ENCODE measurements at regions not wholly inside any gene's neighbourhood (a gene's known extent, or its start where the extent isn't known, plus 50 kb on each side); places are given as distances from the start of the nearest gene placed in this dataset.

GRCh38 chr7:28231176-28231575, 50.6 kb upstream of the JAZF1 start:
- 80 to 83% methylated on average over 1 to 2 of the region's 4 CpGs for WGBS, 2 experiments (ENCODE audit: insufficient coverage in 2 of 2)
- H3K4me1 ChIP-seq (ENCODE audit: control insufficient read depth, insufficient read depth, low read length, poor library complexity, severe bottlenecking), result no peaks in the 10 kb centered on the region
- no peaks in the 10 kb centered on the region for H3K9me3 ChIP-seq (ENCODE audit: control insufficient read depth, low read length)
- H3K4me3 ChIP-seq (ENCODE audit: extremely low read depth, insufficient read depth, low read length, poor library complexity, severe bottlenecking), result no peak overlapping the region
- no peaks in the 10 kb centered on the region for H3K36me3 ChIP-seq (ENCODE audit: control insufficient read depth, insufficient read depth, low read length)
- no peak overlapping the region for H3K27ac ChIP-seq (ENCODE audit: low read depth, low read length, severe bottlenecking)

- H3K36me3 ChIP-seq (ENCODE audit: control insufficient read depth, insufficient read depth, low read length), result no peaks in the 10 kb centered on the region
- WGBS, 2 experiments (ENCODE audit: insufficient coverage in 2 of 2), result 93 to 100% methylated on average over 2 of the region's 4 CpGs
- no peak overlapping the region for H3K4me3 ChIP-seq (ENCODE audit: extremely low read depth, insufficient read depth, low read length, poor library complexity, severe bottlenecking)
- H3K4me1 ChIP-seq (ENCODE audit: control insufficient read depth, insufficient read depth, low read length, poor library complexity, severe bottlenecking), result no peaks in the 10 kb centered on the region
- H3K9me3 ChIP-seq (ENCODE audit: control insufficient read depth, low read length), result no peaks in the 10 kb centered on the region
- H3K27ac ChIP-seq (ENCODE audit: low read depth, low read length, severe bottlenecking), result no peak overlapping the region
These were observed 56.0 kb upstream of the JAZF1 start for GRCh38 chr7:28236560-28236959.

GRCh38 chr7:28237363-28237762, 56.8 kb upstream of the JAZF1 start:
- WGBS, 2 experiments (ENCODE audit: insufficient coverage in 2 of 2), result 92 to 94% methylated on average over 3 to 5 of the region's 5 CpGs
- Histone ChIP-seq H3K9me3 (ENCODE audit: control insufficient read depth, low read length) (no peaks in the 10 kb centered on the region), H3K4me3 (ENCODE audit: extremely low read depth, insufficient read depth, low read length, poor library complexity, severe bottlenecking) (no peak overlapping the region), H3K36me3 (ENCODE audit: control insufficient read depth, insufficient read depth, low read length) (no peaks in the 10 kb centered on the region), H3K27ac (ENCODE audit: low read depth, low read length, severe bottlenecking) (no peak overlapping the region), H3K4me1 (ENCODE audit: control insufficient read depth, insufficient read depth, low read length, poor library complexity, severe bottlenecking) (no peaks in the 10 kb centered on the region)

- no peak overlapping the region for H3K27ac ChIP-seq (ENCODE audit: low read depth, low read length, severe bottlenecking)
- 94 to 98% methylated on average over 7 to 8 of the region's 9 CpGs for WGBS, 2 experiments (ENCODE audit: insufficient coverage in 2 of 2)
- H3K36me3 ChIP-seq (ENCODE audit: control insufficient read depth, insufficient read depth, low read length), result no peaks in the 10 kb centered on the region
- H3K4me1 ChIP-seq (ENCODE audit: control insufficient read depth, insufficient read depth, low read length, poor library complexity, severe bottlenecking), result no peaks in the 10 kb centered on the region
- H3K4me3 ChIP-seq (ENCODE audit: extremely low read depth, insufficient read depth, low read length, poor library complexity, severe bottlenecking), result no peak overlapping the region
- no peaks in the 10 kb centered on the region for H3K9me3 ChIP-seq (ENCODE audit: control insufficient read depth, low read length)
These were observed 59.2 kb upstream of the JAZF1 start for GRCh38 chr7:28239823-28240204.

- 91 to 94% methylated on average over 4 to 5 of the region's 5 CpGs for WGBS, 2 experiments (ENCODE audit: insufficient coverage in 2 of 2)
- Histone ChIP-seq H3K4me1 (ENCODE audit: control insufficient read depth, insufficient read depth, low read length, poor library complexity, severe bottlenecking) (no peaks in the 10 kb centered on the region), H3K4me3 (ENCODE audit: extremely low read depth, insufficient read depth, low read length, poor library complexity, severe bottlenecking) (no peak overlapping the region), H3K9me3 (ENCODE audit: control insufficient read depth, low read length) (no peaks in the 10 kb centered on the region), H3K36me3 (ENCODE audit: control insufficient read depth, insufficient read depth, low read length) (no peaks in the 10 kb centered on the region), H3K27ac (ENCODE audit: low read depth, low read length, severe bottlenecking) (no peak overlapping the region)
These were observed 59.9 kb upstream of the JAZF1 start for GRCh38 chr7:28240481-28240880.

GRCh38 chr7:28243861-28244260, 63.3 kb upstream of the JAZF1 start:
- Histone ChIP-seq H3K9me3 (ENCODE audit: control insufficient read depth, low read length) (no peaks in the 10 kb centered on the region), H3K27ac (ENCODE audit: low read depth, low read length, severe bottlenecking) (no peak overlapping the region), H3K4me1 (ENCODE audit: control insufficient read depth, insufficient read depth, low read length, poor library complexity, severe bottlenecking) (no peaks in the 10 kb centered on the region), H3K4me3 (ENCODE audit: extremely low read depth, insufficient read depth, low read length, poor library complexity, severe bottlenecking) (no peak overlapping the region), H3K36me3 (ENCODE audit: control insufficient read depth, insufficient read depth, low read length) (no peaks in the 10 kb centered on the region)
- 90 to 94% methylated on average over 4 to 5 of the region's 5 CpGs for WGBS, 2 experiments (ENCODE audit: insufficient coverage in 2 of 2)

- 66 to 77% methylated on average over 5 to 6 of the region's 9 CpGs for WGBS, 2 experiments (ENCODE audit: insufficient coverage in 2 of 2)
- Histone ChIP-seq H3K4me1 (ENCODE audit: control insufficient read depth, insufficient read depth, low read length, poor library complexity, severe bottlenecking) (no peaks in the 10 kb centered on the region), H3K27ac (ENCODE audit: low read depth, low read length, severe bottlenecking) (no peak overlapping the region)
These were observed 64.7 kb upstream of the JAZF1 start for GRCh38 chr7:28245123-28245878.

GRCh38 chr7:28246921-28247461, 66.4 kb upstream of the JAZF1 start:
- H3K4me3 ChIP-seq (ENCODE audit: extremely low read depth, insufficient read depth, low read length, poor library complexity, severe bottlenecking), result no peak overlapping the region
- no peaks in the 10 kb centered on the region for H3K4me1 ChIP-seq (ENCODE audit: control insufficient read depth, insufficient read depth, low read length, poor library complexity, severe bottlenecking)
- H3K9me3 ChIP-seq (ENCODE audit: control insufficient read depth, low read length), result no peaks in the 10 kb centered on the region
- H3K36me3 ChIP-seq (ENCODE audit: control insufficient read depth, insufficient read depth, low read length), result no peaks in the 10 kb centered on the region
- 87 to 97% methylated on average over 4 to 7 of the region's 7 CpGs for WGBS, 2 experiments (ENCODE audit: insufficient coverage in 2 of 2)
- no peak overlapping the region for H3K27ac ChIP-seq (ENCODE audit: low read depth, low read length, severe bottlenecking)

More at GRCh38 chr7:28245123-28245878, 64.7 kb upstream of the JAZF1 start:
- Histone ChIP-seq H3K9me3 (ENCODE audit: control insufficient read depth, low read length) (no peaks in the 10 kb centered on the region), H3K4me3 (ENCODE audit: extremely low read depth, insufficient read depth, low read length, poor library complexity, severe bottlenecking) (no peak overlapping the region), H3K36me3 (ENCODE audit: control insufficient read depth, insufficient read depth, low read length) (no peaks in the 10 kb centered on the region)

- H3K4me3 ChIP-seq (ENCODE audit: extremely low read depth, insufficient read depth, low read length, poor library complexity, severe bottlenecking), result no peak overlapping the region
- no peaks in the 10 kb centered on the region for H3K9me3 ChIP-seq (ENCODE audit: control insufficient read depth, low read length)
- no peak overlapping the region for H3K27ac ChIP-seq (ENCODE audit: low read depth, low read length, severe bottlenecking)
- WGBS, 2 experiments (ENCODE audit: insufficient coverage in 2 of 2), result no CpG with 5 or more reads among the region's 1 CpG
- no peaks in the 10 kb centered on the region for H3K36me3 ChIP-seq (ENCODE audit: control insufficient read depth, insufficient read depth, low read length)
- no peaks in the 10 kb centered on the region for H3K4me1 ChIP-seq (ENCODE audit: control insufficient read depth, insufficient read depth, low read length, poor library complexity, severe bottlenecking)
These were observed 77.6 kb upstream of the JAZF1 start for GRCh38 chr7:28258240-28258639.

- Histone ChIP-seq H3K4me1 (ENCODE audit: control insufficient read depth, insufficient read depth, low read length, poor library complexity, severe bottlenecking) (no peaks in the 10 kb centered on the region), H3K9me3 (ENCODE audit: control insufficient read depth, low read length) (no peaks in the 10 kb centered on the region)
- WGBS, 2 experiments (ENCODE audit: insufficient coverage in 2 of 2), result 86% methylated on average over 1 of the region's 3 CpGs; no CpG with 5 or more reads in 1 of the 2 experiments
These were observed 80.4 kb upstream of the JAZF1 start for GRCh38 chr7:28260969-28261368.

GRCh38 chr7:28263622-28264271, 83.2 kb upstream of the JAZF1 start:
- WGBS, 2 experiments (ENCODE audit: insufficient coverage in 2 of 2), result 94 to 100% methylated on average over 6 to 7 of the region's 9 CpGs
- Histone ChIP-seq H3K27ac (ENCODE audit: low read depth, low read length, severe bottlenecking) (no peak overlapping the region), H3K4me3 (ENCODE audit: extremely low read depth, insufficient read depth, low read length, poor library complexity, severe bottlenecking) (no peak overlapping the region), H3K36me3 (ENCODE audit: control insufficient read depth, insufficient read depth, low read length) (no peaks in the 10 kb centered on the region), H3K9me3 (ENCODE audit: control insufficient read depth, low read length) (no peaks in the 10 kb centered on the region), H3K4me1 (ENCODE audit: control insufficient read depth, insufficient read depth, low read length, poor library complexity, severe bottlenecking) (no peaks in the 10 kb centered on the region)

More at GRCh38 chr7:28260969-28261368, 80.4 kb upstream of the JAZF1 start:
- no peaks in the 10 kb centered on the region for H3K36me3 ChIP-seq (ENCODE audit: control insufficient read depth, insufficient read depth, low read length)
- H3K27ac ChIP-seq (ENCODE audit: low read depth, low read length, severe bottlenecking), result no peak overlapping the region
- H3K4me3 ChIP-seq (ENCODE audit: extremely low read depth, insufficient read depth, low read length, poor library complexity, severe bottlenecking), result no peak overlapping the region
